ENCODE measurements at regions not wholly inside any gene's neighbourhood (a gene's known extent, or its start where the extent isn't known, plus 50 kb on each side); places are given as distances from the start of the nearest gene placed in this dataset.

DNA sequence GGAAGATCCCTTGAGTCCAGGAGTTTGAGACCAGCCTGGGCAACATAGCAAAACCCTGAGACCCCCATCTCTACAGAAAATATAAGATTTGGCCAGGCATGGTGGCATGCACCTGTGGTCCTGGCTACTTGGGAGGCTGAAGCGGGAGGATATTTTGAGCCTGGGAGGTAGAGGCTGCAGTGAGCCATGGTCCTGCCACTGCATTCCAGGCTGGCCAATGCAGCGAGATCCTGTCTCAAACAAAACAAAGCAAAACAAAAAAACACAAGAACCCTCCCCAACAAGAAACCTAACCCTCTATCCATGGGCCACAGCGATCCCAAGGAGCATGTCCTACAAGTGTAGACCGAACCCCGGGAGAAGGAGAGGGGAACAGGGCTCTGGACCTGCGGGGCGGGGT is 133.3 kb downstream of the MGAT5B start:
- no peak for DNase-seq

DNA sequence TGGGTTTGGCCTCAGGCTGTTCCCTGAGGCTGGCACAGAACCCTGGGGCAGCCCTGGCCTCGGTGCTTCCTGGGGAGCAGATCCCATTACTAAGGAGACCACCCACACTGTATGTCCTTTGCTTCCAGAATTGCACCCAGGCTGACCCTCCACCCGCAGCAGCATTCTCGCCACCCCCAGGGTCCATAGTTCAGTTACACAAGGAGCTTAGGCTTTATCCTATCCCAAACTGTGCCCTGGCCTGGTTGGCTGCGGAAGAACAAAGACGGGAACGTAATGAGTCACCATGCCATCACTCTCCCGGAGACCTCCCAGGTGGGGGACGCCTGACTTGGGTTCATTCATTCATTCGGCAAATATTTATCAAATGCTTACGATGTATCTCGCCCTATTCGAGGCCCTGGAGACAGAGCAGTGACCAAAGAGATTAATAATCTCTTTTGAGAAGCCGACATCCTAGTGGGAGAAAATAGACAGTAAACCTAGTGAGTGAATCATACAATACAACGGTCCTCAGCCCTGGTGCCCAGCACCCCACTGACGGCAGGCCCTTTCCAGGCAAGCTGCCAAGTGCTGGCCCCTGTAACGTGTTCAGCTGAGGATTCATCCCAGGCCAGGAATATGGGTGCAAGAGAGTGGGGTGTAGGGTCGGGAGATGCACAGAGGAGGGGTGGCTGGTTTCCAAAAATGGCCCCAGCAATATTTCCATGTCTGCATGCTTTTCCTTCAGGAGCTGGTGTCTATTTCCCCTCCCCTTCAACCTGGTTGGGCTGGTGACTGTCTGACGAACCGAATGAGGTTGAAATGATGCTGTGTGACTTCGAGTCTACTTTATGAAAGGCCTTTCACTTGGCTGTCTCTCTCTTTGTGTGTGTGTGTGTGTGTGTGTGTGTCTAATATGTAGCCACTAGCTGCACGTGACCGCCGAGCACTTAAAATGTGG is 134.2 kb downstream of the MGAT5B start:
- DNase-seq: no peak

DNA sequence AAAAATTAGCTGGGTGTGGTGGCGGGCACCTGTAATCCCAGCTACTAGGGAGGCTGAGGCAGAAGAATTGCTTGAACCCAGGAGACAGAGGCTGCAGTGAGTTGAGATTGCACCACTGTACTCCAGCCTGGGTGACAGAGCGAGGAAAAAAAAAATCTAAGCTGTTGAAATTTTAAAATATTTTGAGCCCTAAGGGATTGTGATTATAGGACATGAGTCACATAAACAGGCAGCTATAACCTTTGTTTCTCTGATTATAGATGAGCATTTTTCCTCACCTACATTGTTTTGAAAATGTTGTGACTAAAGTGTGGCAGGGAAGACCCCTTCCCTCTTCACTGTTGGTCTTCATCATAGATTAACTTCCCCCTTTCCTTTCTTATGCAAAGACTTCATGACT is 135.5 kb downstream of the MGAT5B start:
- DNase-seq: no peak

DNA sequence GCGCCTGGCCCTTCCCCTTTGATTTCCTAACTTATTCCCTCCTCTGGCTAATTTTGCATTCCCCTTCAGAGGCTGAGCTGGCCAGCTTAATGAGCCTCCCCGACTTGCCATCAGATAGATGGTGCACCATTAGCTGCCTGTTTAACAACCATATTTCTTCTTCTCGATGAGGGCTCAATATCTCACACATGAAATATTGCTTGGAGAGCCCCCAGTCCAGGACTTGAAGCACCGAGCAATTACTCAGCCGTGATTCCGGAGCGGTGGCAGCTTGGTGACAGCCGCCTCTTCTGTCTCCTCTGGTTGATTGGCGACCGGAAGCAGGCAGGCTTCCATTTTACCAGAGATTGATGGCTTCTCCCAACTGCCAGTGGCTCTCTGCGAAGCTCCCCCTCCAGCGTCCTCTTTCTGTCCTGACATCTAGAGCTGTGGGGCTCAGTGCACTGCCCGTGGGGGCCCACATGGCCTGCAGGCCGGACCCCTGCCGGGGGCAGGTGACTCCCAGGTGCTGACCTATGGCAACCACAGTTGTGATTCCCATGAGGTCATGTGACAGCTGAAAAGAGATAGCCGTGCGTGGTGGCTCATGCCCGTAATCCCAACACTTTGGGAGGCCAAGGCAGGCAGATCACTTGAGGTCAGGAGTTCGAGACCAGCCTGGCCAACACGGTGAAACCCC is 133.7 kb upstream of the SEC14L1 start:
- no peak for DNase-seq

DNA sequence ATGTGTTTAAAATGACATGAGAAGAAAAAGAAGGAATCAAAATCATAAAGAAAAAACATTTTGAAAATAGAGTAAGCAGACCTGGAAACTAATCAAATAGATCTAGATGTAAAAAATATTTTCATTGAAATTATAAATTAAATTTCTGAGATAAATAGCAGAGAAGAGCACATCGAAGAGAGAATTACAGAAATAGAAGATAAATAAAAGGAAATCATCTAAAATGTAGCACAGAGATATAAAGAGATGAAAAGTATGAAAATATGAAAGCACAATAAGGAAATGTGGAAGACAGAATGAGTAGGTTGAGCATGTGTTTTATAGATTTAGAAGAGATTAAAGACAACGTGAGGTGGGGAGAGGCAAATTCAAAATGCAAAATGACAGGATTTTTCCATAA is 130.9 kb upstream of the SEC14L1 start:
- no peak for DNase-seq

DNA sequence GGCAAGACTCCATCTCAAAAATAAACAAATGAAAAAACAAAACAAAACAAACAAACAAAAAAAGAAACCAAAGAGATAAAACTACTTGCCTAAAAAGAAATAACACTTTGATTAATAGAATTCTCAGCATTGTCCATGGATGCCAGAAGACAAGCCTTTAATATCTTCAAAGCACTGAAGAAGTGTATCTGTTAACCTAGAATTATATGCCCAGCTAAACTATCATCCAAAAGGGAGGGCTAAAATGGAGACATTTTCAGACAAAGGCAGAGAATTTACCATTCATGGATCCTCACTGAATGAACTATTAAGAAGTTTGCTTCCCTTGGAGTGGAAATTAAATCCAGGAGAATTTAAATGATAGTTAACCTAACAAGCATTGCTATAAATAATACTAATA is 130.1 kb upstream of the SEC14L1 start:
- DNase-seq: no peak

DNA sequence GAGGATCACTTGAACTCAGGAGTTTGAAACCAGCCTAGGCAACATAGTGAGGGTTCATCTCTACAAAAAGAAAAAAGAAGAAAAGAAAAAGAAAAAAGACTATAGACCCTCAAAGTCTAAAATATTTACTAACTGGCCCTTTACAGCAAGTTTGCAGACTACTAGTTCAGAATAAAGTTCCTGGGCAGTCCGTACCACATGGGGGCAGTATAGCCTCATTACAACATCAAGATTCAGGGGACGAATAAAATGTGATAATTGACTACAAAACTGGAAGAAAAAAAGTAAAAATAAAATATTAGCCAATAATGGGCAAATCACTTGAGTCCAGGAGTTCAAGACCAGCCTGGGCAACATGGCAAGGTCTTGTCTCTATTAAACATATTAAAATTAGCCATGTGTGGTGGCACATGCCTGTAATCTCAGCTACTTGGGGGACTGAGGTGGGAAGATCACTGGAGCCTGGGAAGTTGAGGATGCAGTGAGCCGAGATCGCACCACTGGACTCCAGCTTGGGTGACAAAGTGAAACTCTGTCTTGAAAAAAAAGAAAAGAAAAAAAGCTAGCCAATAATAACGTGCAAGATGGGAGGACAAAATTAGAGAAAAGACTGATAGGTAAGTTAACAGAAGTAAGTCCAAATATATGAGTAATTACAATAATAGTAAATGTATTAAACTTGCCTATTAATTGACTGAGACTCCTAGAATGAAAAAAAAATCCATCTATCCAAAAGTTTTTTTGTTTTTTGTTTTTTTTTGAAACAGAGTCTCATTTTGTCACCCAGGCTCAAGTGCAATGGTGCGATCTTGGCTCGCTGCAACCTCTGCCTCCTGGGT is 129.4 kb upstream of the SEC14L1 start:
- peak; percentile 50 for DNase-seq

DNA sequence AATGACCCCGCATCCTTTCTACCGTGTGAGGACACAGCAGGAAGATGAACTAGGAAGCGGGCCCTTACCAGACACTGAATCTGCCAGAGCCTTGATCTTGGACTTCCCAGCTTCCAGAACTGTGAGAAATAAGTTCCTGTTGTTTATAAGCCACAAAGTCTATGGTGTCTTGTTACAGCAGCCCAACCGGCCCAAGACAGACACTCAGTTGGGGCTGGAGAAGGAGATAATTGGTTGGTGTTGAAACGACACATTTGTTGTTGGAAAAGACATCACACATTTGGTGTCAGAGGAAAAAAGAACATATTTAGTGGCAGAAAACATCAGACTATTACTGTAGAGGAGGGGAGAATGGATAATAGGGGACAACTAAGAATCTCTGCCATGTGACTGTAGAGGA is 122.3 kb upstream of the SEC14L1 start:
- no peak for DNase-seq

DNA sequence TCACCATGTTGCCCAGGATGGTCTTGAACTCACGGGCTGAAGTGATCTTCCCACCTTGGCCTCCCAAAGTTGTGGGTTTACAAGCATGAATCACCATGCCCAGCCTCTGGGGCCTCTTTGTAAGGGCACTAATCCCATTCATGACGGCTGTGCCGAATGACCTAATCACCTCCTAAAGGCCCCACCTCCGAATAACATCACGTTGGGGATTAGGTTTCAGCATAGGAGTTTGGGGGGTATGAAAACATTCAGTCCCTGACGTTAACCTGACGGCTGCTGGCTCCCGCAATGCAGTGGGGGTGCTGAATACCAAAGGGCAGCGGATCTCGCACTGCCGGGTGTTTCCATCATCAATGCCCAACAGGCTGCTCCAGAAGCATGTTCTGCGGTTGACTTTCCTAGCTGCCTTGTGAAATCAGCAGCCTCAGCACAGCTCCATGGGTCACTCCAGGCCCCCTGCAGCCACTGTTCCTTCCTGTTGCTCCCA is 120.8 kb upstream of the SEC14L1 start:
- DNase-seq: no peak

DNA sequence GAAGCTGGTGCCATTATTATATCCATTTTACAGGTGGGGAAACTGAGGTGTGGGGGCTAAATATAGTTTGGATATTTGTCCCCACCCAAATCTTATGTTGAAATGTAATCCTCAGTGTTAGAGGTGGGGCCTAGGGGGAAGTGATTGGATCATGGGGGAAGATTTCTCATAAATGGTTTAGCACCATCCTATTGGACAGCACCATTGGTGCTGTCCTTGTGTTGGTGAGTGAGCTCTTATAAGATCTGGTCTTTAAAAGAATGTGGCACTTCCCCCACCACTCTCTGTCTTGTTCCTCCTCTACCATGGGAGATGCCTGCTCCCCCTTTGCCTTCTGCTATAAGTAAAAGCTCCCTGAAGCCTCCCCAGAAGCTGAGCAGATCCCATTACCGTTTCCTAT is 119.8 kb upstream of the SEC14L1 start:
- no peak for DNase-seq

DNA sequence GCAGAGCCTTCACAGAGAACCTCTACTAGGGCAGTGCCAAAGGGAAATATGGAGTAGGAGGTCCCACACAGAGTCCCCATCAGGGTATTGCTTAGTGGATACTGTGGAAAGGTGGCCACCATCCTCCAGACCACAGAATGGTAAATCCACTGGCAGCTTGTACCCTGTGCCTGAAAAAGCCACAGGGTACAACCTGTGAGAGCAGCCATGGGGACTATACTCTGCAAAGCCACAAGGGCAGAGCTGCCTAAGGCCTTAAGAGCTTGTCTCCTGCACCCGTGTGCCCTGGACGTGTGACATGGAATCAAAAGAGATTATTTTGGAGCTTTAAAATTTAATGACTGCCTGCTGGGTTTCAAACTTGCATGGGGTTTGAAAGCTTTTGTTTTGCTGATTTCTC is 118.0 kb upstream of the SEC14L1 start:
- DNase-seq: no peak

DNA sequence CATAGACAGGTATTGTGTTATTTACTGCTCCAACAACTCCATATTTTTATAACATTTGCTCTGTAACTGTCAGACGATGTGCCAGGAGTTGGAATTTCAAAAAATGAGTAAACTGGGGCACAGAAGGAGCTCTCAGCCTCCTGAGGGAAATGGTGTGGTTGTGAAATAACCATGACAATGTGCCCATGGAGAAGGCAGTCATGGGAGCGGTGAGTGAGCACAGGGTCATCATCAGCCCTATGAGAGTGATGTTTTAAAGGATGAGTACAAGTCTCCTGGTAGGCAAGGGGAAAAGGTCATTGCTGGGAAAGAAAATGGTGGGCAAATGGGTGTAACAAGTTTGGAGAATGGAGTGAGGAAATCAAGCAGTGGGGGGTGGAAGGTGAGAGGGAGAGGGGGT is 115.0 kb upstream of the SEC14L1 start:
- no peak for DNase-seq

DNA sequence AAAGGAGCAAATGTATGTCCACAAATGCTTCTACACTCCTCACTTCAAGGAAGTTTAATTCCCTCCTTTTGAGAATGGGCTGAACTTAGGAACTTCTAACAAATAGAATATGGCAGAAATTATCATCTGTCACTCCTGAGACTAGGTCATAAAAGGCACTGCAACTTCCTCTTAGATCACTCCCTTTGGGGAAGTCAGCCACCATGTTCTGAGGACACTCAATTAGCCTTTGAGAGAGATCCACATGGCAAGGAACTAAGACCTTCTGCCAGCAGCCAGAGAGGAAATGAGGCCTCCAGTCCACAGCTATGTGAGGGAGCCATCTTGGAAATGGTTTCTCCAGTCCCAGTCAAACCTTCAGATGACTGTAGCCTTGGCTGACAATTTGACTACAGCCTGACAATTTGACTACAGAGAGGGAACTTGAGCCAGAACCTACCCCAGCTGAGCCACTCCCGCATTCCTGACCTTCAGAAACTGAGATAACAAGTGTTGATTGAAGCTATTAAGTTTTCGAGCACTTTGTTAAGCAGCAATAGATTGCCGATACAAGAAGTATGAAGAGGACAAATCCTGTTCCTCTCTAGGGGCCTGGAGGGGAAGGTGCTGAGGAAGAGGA is 113.4 kb upstream of the SEC14L1 start:
- no peak for DNase-seq

DNA sequence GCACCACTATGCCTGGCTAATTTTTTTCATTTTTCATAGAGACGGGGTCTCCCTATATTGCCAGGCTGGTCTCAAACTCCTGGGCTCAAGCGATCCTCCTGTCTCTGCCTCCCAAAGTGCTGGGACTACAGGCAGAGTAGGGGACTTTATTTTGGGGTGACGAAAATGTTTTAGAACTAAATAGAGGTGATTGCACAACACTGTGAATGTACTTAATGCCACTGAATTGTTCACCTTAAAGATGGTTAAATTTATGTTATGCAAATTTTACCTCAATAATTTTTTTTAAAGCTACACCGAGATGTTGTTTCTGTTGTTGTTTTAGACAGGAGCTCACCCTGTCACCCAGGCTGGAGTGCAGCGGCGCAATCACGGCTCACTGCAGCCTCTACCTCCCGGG is 111.9 kb upstream of the SEC14L1 start:
- DNase-seq: no peak

DNA sequence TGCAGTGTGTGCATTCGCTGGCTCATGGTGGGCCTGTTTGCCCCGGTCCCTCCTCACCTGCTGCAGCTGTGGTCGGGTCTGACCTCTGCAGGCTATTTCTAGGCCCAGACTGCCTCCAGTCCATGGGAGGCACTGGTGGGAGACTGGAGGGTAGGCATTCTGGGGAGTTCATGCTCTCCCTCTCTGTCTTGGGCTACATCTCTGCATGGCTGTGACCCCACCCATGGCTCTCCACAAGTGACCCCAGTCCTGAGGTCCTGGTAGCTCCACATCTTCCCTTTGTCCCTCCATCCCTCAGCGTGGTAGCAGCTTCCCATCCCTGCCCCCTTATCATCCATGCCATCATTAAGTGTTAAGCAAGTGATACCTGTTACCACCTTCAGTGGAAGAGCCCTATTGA is 107.8 kb upstream of the SEC14L1 start:
- DNase-seq: no peak

DNA sequence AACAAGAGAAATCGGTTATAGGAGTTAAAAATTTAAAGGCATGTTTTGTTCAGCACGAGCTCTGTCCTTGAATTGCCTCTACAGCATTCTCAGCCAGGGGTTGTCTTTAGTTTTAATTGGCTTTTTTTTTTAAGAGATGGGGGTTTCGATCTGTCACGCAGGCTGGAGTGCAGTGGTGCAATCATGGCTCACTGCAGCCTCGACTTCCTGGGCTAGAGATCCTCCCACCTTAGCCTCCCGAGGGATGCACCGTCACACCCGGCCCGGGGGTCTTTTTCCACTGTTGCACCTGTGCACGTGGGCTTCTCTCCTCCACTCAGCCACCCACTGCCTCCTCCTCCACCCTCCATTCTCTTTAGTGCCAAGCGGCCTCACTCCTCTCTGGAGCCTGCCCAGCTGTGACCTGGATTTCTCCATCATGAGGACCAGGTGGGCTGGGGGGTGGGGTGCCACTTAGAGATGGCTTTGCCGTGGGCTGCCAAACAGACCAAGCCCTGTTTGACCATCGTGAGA is 106.8 kb upstream of the SEC14L1 start:
- DNase-seq: no peak

DNA sequence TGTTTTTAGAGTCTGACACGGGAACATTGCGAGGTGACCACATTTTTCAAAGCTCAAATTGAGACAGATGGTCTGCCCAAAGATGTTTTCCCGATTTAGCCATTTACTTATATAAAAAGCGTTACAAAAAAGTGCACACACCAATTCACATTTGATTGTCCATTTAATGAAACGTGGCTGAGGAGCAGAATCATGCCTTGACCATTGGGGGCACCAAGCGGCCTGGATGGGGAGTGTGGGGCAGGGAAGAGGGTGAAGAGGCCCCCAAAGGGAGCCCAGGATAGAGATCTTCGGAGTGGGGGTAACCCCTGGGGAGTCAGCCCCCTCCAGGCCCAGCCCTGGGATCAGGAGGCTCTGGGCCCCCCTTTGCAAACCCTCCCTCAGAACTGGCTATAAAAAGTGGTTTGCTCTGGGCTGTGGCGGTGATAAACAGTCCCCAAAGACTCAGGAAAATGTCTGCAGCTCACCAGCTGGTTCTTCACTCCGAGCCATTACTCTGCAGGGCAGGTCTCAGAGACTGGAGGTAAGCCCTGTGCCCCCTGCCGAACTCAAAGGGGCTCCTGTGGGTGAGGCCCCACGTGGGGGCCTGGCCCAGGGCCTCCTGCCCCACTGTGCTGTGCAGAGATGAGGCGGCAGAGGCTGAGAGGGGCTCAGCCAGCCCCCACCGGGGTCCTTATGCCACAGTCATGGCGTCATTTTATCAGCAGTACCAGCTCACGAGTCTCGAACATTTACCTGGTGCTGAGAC is 105.9 kb upstream of the SEC14L1 start:
- no peak for DNase-seq

DNA sequence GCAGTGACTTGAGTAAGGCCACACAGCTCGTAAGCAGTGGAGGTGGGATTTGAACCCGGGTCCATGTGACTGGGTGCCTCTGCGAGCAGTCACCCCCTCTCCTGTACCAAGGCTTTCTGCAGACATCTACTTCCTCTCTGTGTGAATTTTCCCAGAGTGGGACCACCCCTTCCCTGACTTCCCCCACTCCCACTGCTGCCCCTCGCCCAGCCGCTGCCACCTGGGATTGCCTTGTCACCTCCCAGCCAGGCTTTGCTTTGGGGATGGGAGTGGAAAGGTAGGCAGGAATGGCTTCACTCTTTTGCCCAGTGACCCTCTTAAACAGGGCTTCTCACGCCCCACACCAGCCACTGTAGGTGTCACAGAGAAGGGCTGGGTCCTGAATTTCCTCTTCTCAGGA is 105.2 kb upstream of the SEC14L1 start:
- no peak for DNase-seq

DNA sequence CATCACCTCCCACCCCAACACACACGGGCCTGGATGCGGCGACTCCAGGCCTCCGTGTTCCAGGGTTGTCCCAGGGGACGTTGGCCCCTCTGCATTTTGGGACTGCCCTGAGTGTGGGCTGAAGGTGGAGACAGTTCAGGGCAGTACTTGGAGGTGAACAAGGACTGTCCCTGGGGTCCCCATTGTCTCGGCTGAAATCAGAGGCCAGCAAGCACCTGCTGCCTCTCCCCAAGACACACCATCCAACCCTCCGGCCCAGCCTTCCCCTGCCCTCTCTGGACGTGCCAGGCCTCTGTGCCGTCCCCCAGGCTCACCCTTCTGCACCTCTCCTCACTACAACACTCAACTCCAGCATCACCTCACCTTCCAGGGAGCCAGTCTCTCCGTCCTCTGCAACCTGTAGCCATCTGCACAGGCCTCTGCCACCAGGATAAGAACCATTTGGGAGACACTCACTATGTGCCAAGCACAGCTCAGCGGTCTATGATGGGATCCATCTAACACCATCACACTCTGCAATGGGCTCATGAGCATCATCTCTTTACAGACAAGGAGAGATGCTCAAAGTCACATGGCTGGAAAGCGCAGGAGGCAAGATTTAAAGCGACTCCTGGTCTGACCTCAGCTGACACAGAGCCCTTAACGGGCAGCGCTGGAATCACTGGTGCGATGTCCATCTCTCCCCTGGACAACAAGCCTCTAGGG is 104.5 kb upstream of the SEC14L1 start:
- DNase-seq: no peak

DNA sequence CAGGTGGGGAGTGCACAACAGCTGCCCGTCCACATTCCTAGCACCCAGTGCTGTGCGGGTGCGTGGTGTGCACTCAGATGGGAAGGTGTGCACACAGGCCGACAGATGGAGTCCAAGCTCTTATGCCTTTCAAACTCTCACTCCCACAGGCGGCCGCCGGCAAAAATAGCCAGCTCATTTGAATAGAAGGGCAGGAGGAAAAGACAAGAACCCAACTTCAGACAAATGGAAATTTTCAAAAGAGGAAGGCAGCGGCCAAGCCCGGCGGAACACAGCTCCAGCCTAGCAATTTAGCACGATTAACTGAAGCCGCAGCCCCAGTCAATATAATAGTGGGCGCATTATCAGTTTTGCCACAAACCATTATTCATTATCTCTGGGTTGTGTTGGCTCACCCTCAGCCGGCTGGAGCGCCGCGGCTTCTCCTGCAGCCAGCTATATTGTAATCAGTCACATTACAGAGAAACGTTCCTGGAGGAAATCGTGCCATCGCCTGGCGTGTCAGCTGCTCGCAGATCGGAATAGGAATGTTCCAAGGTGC is 103.9 kb upstream of the SEC14L1 start:
- DNase-seq: no peak

DNA sequence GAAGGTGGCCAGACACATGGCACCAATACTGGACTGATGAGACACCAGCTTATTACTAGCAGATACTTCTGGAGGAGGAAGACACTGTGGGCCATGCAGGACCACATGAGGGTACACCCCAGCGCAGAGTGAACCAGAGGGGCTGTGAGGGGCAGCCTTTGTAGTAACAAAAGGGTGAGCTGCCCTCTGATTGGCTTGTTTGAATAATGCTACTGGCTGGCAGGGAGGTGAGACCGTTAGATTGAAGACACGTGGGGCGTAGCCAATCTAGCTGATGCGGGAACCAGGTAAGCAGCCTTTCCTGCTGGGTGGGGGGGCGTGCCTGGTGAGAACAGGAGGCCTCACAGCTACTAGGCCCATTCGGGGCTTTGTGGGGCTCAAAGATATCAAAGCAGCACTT is 102.8 kb upstream of the SEC14L1 start:
- no peak for DNase-seq
